HG02623 (cell line): ENCODE measurements at regions not wholly inside any gene's neighbourhood (a gene's known extent, or its start where the extent isn't known, plus 50 kb on each side); places are given as distances from the start of the nearest gene placed in this dataset.

Source experiments
- ATAC-seq: cut with Tn5 transposase; IDR thresholded peaks from one replicate; pipeline ENCODE4 v1.9.1; 2021; ENCODE audit warnings: moderate library complexity; ENCODE audit not compliant: unreplicated experiment

GRCh38 chr4:125679989-125680388 is 365.2 kb downstream of the FAT4 start:
- no peak for ATAC-seq

GRCh38 chr4:125681240-125681639 is 366.5 kb downstream of the FAT4 start:
- no peak for ATAC-seq

- no peak for ATAC-seq
Observed at GRCh38 chr4:125682730-125683129, 368.0 kb downstream of the FAT4 start.

GRCh38 chr4:125688841-125689240 is 374.1 kb downstream of the FAT4 start:
- no peak for ATAC-seq

- ATAC-seq, result no peak
Observed at GRCh38 chr4:125689805-125690204, 375.1 kb downstream of the FAT4 start.

GRCh38 chr4:125693228-125693627 is 378.5 kb downstream of the FAT4 start:
- no peak for ATAC-seq

- no peak for ATAC-seq
Observed at GRCh38 chr4:125702406-125702805, 387.7 kb downstream of the FAT4 start.

- ATAC-seq, result no peak
Observed at GRCh38 chr4:125703443-125703842, 388.7 kb downstream of the FAT4 start.

GRCh38 chr4:125704726-125705125 is 390.0 kb downstream of the FAT4 start:
- ATAC-seq, result no peak

GRCh38 chr4:125705681-125706080 is 390.9 kb downstream of the FAT4 start:
- ATAC-seq, result no peak

GRCh38 chr4:125707397-125707796 is 392.6 kb downstream of the FAT4 start:
- no peak for ATAC-seq

- ATAC-seq, result no peak
Observed at GRCh38 chr4:125710766-125711165, 396.0 kb downstream of the FAT4 start.

GRCh38 chr4:125714049-125714448 is 399.3 kb downstream of the FAT4 start:
- no peak for ATAC-seq

GRCh38 chr4:125714845-125715244 is 400.1 kb downstream of the FAT4 start:
- no peak for ATAC-seq

GRCh38 chr4:125719987-125720386 is 405.2 kb downstream of the FAT4 start:
- no peak for ATAC-seq

- no peak for ATAC-seq
Observed at GRCh38 chr4:125722009-125722408, 407.3 kb downstream of the FAT4 start.

GRCh38 chr4:125725957-125726525 is 411.3 kb downstream of the FAT4 start:
- no peak for ATAC-seq

GRCh38 chr4:125727931-125728330 is 413.2 kb downstream of the FAT4 start:
- ATAC-seq, result no peak

GRCh38 chr4:125728568-125728967 is 413.8 kb downstream of the FAT4 start:
- no peak for ATAC-seq

- no peak for ATAC-seq
Observed at GRCh38 chr4:125729171-125729570, 414.4 kb downstream of the FAT4 start.

GRCh38 chr4:125732632-125733031 is 417.9 kb downstream of the FAT4 start:
- ATAC-seq, result no peak

- no peak for ATAC-seq
Observed at GRCh38 chr4:125734504-125734903, 419.7 kb downstream of the FAT4 start.

- ATAC-seq, result no peak
Observed at GRCh38 chr4:125735102-125735501, 420.3 kb downstream of the FAT4 start.
